OCI-LY7 (cell line): ENCODE measurements at regions not wholly inside any gene's neighbourhood (a gene's known extent, or its start where the extent isn't known, plus 50 kb on each side); places are given as distances from the start of the nearest gene placed in this dataset.

Source experiments
- BruUV-seq: library from RNA; stranded (reverse); fragments of 400-500 nt; replicated peaks from 2 replicates; lab custom pipeline; 2021; lab: Mats Ljungman, UMichigan
- CTCF ChIA-PET: fragments of 300-600 bp; sonication (Branson Sonifier 250); formaldehyde crosslinking; loops from one replicate; lab custom pipeline; 2022; ENCODE audit warnings: antibody characterized with exemption; ENCODE audit not compliant: unreplicated experiment; lab: Charles Lee
- POLR2A ChIA-PET: fragments of 300-600 bp; sonication (Branson Sonifier 250); formaldehyde crosslinking; loops from one replicate; lab custom pipeline; 2022; ENCODE audit warnings: antibody characterized with exemption; lab: Charles Lee
- DNase-seq: peaks from one replicate; pipeline ENCODE4 v3.0.0-alpha.2; 2015; ENCODE audit warnings: low spot score
- H2AFZ ChIP-seq: fragments of 200-600 bp; sonication (generic), shearing (Covaris generic); 2 replicates; pipeline ENCODE4 v1.6.1; 2014; ENCODE audit warnings: mild to moderate bottlenecking, antibody characterized with exemption, low read length, moderate library complexity
- H3K27ac ChIP-seq: fragments of 200-600 bp; sonication (generic); 2 replicates; pipeline ENCODE4 v1.5.1; 2014; ENCODE audit warnings: mixed run types, low read depth, mild to moderate bottlenecking, moderate library complexity, low read length, inconsistent platforms; ENCODE audit not compliant: poor library complexity, severe bottlenecking
- H3K36me3 ChIP-seq: fragments of 200-600 bp; sonication (generic); 2 replicates; pipeline ENCODE4 v1.6.1; 2014; ENCODE audit warnings: mild to moderate bottlenecking, antibody characterized with exemption, low read length, moderate library complexity, mixed read lengths; ENCODE audit not compliant: insufficient read depth
- H3K4me1 ChIP-seq: fragments of 200-600 bp; sonication (generic); 2 replicates; pipeline ENCODE4 v1.5.1; 2014; ENCODE audit warnings: mild to moderate bottlenecking, low read length; ENCODE audit not compliant: insufficient read depth, poor library complexity, severe bottlenecking
- H3K4me2 ChIP-seq: fragments of 200-600 bp; sonication (generic); 2 replicates; pipeline ENCODE4 v1.6.1; 2014; ENCODE audit warnings: mild to moderate bottlenecking, low read length
- H3K4me3 ChIP-seq: fragments of 200-600 bp; sonication (generic); 2 replicates; pipeline ENCODE4 v1.5.1; 2014; ENCODE audit warnings: mild to moderate bottlenecking, low read depth, low read length; ENCODE audit not compliant: poor library complexity, severe bottlenecking
- H3K79me2 ChIP-seq: fragments of 200-600 bp; sonication (generic); 2 replicates; pipeline ENCODE4 v1.6.1; 2016; ENCODE audit warnings: low read depth, mild to moderate bottlenecking, low read length, moderate library complexity, mixed read lengths; ENCODE audit not compliant: insufficient read depth
- H3K9me2 ChIP-seq: fragments of 200-600 bp; sonication (generic); 2 replicates; pipeline ENCODE4 v1.6.1; 2016; ENCODE audit warnings: mild to moderate bottlenecking, low read length, mixed read lengths; ENCODE audit not compliant: insufficient read depth
- H3K9me3 ChIP-seq: fragments of 200-600 bp; sonication (generic); 2 replicates; pipeline ENCODE4 v1.6.1; 2014; ENCODE audit warnings: mild to moderate bottlenecking, mixed run types, low read length, mixed read lengths
- H4K20me1 ChIP-seq: fragments of 200-600 bp; sonication (generic); 2 replicates; pipeline ENCODE4 v1.6.1; 2014; ENCODE audit warnings: mild to moderate bottlenecking, antibody characterized with exemption, low read length, moderate library complexity, mixed read lengths; ENCODE audit not compliant: insufficient read depth
- CTCF ChIP-seq: fragments of 200-600 bp; sonication (generic); conservative IDR thresholded peaks from 2 replicates; pipeline ENCODE4 v1.5.1; 2014; ENCODE audit warnings: mild to moderate bottlenecking, antibody characterized with exemption, low read length, moderate library complexity, mixed read lengths
- EZH2phosphoT487 ChIP-seq: fragments of 200-600 bp; sonication (generic); IDR thresholded peaks from 2 replicates; pipeline ENCODE4 v1.6.1; 2018; ENCODE audit warnings: low read depth, borderline replicate concordance, mild to moderate bottlenecking, mixed run types, antibody characterized with exemption, low read length, moderate library complexity, mixed read lengths
- intact Hi-C: fragments of 100-400 bp; cut with micrococcal nuclease; formaldehyde crosslinking; loops from one replicate; pipeline ENCODE4 v1.10.0; 2022; ENCODE audit not compliant: unreplicated experiment

DNA sequence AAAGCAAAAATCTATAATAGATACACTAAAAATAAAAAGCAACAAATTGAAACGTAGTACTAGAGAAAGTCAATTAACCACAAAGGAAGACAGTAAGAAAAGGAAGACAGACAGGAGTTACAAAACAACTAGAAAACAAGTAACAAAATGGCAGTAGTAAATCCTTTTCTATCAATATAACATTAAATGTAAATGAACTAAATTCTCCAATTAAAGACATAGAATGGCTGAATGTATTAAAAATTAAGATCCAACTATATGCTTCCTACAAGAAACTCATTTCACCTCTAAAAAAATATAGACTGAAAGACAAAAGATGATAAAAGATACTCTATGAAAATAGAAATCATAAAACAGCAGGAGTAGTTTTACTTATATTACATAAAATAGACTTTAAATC is 79.1 kb downstream of the CTH start:
- intact Hi-C loops: loop anchor here (10.0 kb wide), 1 partner anchor 215 kb away; no protein-coding TSS in a partner anchor
- ChIA-PET CTCF (no interaction called here), POLR2A (no interaction called here)
- Histone ChIP-seq H3K4me1 (no peaks in the 10 kb centered on the region), H3K9me3 (no peaks in the 10 kb centered on the region), H3K4me2 (no peak overlapping the region), H2AFZ (no peak overlapping the region), H3K36me3 (no peaks in the 10 kb centered on the region), H3K4me3 (no peak overlapping the region), H3K27ac (no peak overlapping the region), H3K9me2 (no peaks in the 10 kb centered on the region), H4K20me1 (no peaks in the 10 kb centered on the region), H3K79me2 (no peaks in the 10 kb centered on the region)
- no TSS peak for BruUV-seq
- TF ChIP-seq CTCF (no peak), EZH2phosphoT487 (no peak)
- DNase-seq: no peak

DNA sequence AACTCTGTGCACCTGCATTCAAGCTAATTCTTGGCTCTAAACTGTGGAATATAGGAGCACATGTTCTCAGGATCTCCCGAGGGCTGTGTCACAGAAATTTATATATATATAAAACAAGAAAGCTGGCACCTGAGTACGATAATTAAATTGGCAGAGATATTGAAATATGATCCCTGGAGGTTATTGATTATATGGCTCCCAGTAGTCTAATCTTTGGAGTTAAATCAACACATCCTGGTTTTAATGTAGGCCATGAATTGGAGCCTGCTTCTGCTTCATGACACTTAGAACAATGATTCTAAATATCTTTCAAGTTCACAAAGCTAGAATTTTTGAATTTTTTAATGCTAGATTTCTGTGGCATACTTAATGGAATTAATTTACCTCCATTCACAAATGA is 84.3 kb downstream of the CTH start:
- Histone ChIP-seq H4K20me1 (no peaks in the 10 kb centered on the region), H3K27ac (no peak overlapping the region), H2AFZ (no peak overlapping the region), H3K9me3 (no peaks in the 10 kb centered on the region), H3K79me2 (no peaks in the 10 kb centered on the region), H3K4me2 (no peak overlapping the region), H3K4me1 (no peaks in the 10 kb centered on the region), H3K4me3 (no peak overlapping the region), H3K36me3 (no peaks in the 10 kb centered on the region), H3K9me2 (no peaks in the 10 kb centered on the region)
- ChIA-PET CTCF (no interaction called here), POLR2A (interaction anchor here (0.6 to 1.5 kb wide), 4 partner anchors 24 to 357 kb away, joined by 3 read pairs; no protein-coding TSS in a partner anchor)
- TF ChIP-seq CTCF (no peak), EZH2phosphoT487 (no peak)
- DNase-seq: no peak
- BruUV-seq: no TSS peak
- intact Hi-C loops: loop anchor here (10.0 kb wide), 1 partner anchor 221 kb away; no protein-coding TSS in a partner anchor

- no peaks in the 10 kb centered on the region for H3K9me3 ChIP-seq
- intact Hi-C loops: loop anchor here (10.0 kb wide), 1 partner anchor 221 kb away; no protein-coding TSS in a partner anchor
- CTCF ChIA-PET: no interaction called here
These were observed 85.1 kb downstream of the CTH start for GRCh38 chr1:70496181-70496580.

More at GRCh38 chr1:70496181-70496580, 85.1 kb downstream of the CTH start:
- Histone ChIP-seq H3K27ac (no peak overlapping the region), H3K9me2 (no peaks in the 10 kb centered on the region), H3K79me2 (no peaks in the 10 kb centered on the region), H2AFZ (no peak overlapping the region), H4K20me1 (no peaks in the 10 kb centered on the region), H3K4me3 (no peak overlapping the region), H3K36me3 (no peaks in the 10 kb centered on the region), H3K4me2 (no peak overlapping the region), H3K4me1 (no peaks in the 10 kb centered on the region)
- DNase-seq: no peak
- BruUV-seq: no TSS peak
- POLR2A ChIA-PET: interaction anchor here (1.5 kb wide), 1 partner anchor 62 kb away, joined by 3 read pairs; no protein-coding TSS in a partner anchor
- TF ChIP-seq CTCF (no peak), EZH2phosphoT487 (no peak)
